Testis (tissue), 2 donors: ENCODE measurements at regions not wholly inside any gene's neighbourhood (a gene's known extent, or its start where the extent isn't known, plus 50 kb on each side); places are given as distances from the start of the nearest gene placed in this dataset.

Experiments
- DNase-seq: peaks from one replicate; pipeline ENCODE4 v3.0.0-alpha.2; 2019
- H3K27ac ChIP-seq, 2 donors: fragments of 200-600 bp; sonication (generic); one replicate each; pipeline ENCODE4 v1.5.1; 2019
- H3K27me3 ChIP-seq: fragments of 200-600 bp; sonication (generic); one replicate; pipeline ENCODE4 v1.5.1; 2019
- H3K36me3 ChIP-seq: fragments of 200-600 bp; sonication (generic); one replicate; pipeline ENCODE4 v1.5.1; 2017; ENCODE audit warnings: low read depth; ENCODE audit errors: missing control alignments
- H3K4me1 ChIP-seq: fragments of 200-600 bp; sonication (generic); one replicate; pipeline ENCODE4 v1.5.1; 2019
- H3K4me3 ChIP-seq, 2 donors: fragments of 200-600 bp; sonication (generic); one replicate each; pipeline ENCODE4 v1.5.1; 2017 to 2019
- H3K9me3 ChIP-seq: fragments of 200-600 bp; sonication (generic); one replicate; pipeline ENCODE4 v1.5.1; 2017
- CTCF ChIP-seq, 3 experiments: fragments of 450-650 bp in 2 of 3; fragments of 200-600 bp in 1 of 3; sonication (generic) in 1 of 3; IDR thresholded peaks; one replicate each; pipeline ENCODE4 v1.5.1; 2016 to 2019; ENCODE audit warnings: antibody characterized with exemption in 3 of 3, mild to moderate bottlenecking in 2 of 3, moderate library complexity in 1 of 3
- POLR2A ChIP-seq: fragments of 450-650 bp; IDR thresholded peaks from one replicate; pipeline ENCODE4 v1.6.1; 2017; ENCODE audit warnings: antibody characterized with exemption, mild to moderate bottlenecking, moderate library complexity
- WGBS, 2 donors: methylation state at CpG; one replicate each; pipeline ENCODE4 v1.1.5; 2018; 5-methylcytosine and 5-hydroxymethylcytosine counted together
- intact Hi-C: fragments of 100-400 bp; cut with DNase I; formaldehyde crosslinking; loops from one replicate; pipeline ENCODE4 v1.15.1; 2023; ENCODE audit warnings: low total_unique reads

GRCh38 chr5:168059131-168059530 lies 232.3 kb upstream of the WWC1 start:
- peaks cover 6% of the 10 kb centered on the region for H3K4me1 ChIP-seq
- no peaks in the 10 kb centered on the region for H3K9me3 ChIP-seq
- WGBS, 2 donors = 49 to 52% methylated on average over 2 of the region's 2 CpGs
- DNase-seq = no peak
- no peak overlapping the region for H3K4me3 ChIP-seq
- H3K36me3 ChIP-seq = no peaks in the 10 kb centered on the region
- no peaks in the 10 kb centered on the region for H3K27me3 ChIP-seq
- no peak overlapping the region for H3K27ac ChIP-seq
- intact Hi-C loops = no loop called here
- TF ChIP-seq CTCF (IDR thresholded peaks at IDR 0.05) (no peak), POLR2A (no peak)

- no peaks in the 10 kb centered on the region for H3K4me1 ChIP-seq
- WGBS, 2 donors = 88 to 93% methylated on average over 3 of the region's 3 CpGs
- no peak overlapping the region for H3K27ac ChIP-seq
- intact Hi-C loops = no loop called here
- no peaks in the 10 kb centered on the region for H3K36me3 ChIP-seq
- H3K9me3 ChIP-seq = no peaks in the 10 kb centered on the region
- DNase-seq = no peak
- no peak overlapping the region for H3K4me3 ChIP-seq
- no peaks in the 10 kb centered on the region for H3K27me3 ChIP-seq
- TF ChIP-seq POLR2A (no peak), CTCF (IDR thresholded peaks at IDR 0.05) (no peak)
These were observed 229.2 kb upstream of the WWC1 start for GRCh38 chr5:168062239-168062638.

GRCh38 chr5:168064457-168064856 lies 227.0 kb upstream of the WWC1 start:
- intact Hi-C loops = no loop called here
- Histone ChIP-seq H3K36me3 (no peaks in the 10 kb centered on the region), H3K27ac (no peak overlapping the region), H3K9me3 (no peaks in the 10 kb centered on the region), H3K27me3 (no peaks in the 10 kb centered on the region), H3K4me1 (no peaks in the 10 kb centered on the region), H3K4me3 (no peak overlapping the region)
- TF ChIP-seq POLR2A = no peak
- no peak for TF ChIP-seq CTCF (IDR thresholded peaks at IDR 0.05)
- 88 to 94% methylated on average over 5 of the region's 5 CpGs for WGBS, 2 donors
- no peak for DNase-seq

GRCh38 chr5:168064933-168065622 lies 226.4 kb upstream of the WWC1 start:
- no peak for DNase-seq
- no peaks in the 10 kb centered on the region for H3K27me3 ChIP-seq
- intact Hi-C loops = no loop called here
- H3K4me1 ChIP-seq = no peaks in the 10 kb centered on the region
- H3K36me3 ChIP-seq = no peaks in the 10 kb centered on the region
- WGBS, 2 donors = 91 to 92% methylated on average over 8 of the region's 8 CpGs
- no peak overlapping the region for H3K4me3 ChIP-seq
- H3K9me3 ChIP-seq = no peaks in the 10 kb centered on the region
- no peak for TF ChIP-seq POLR2A
- TF ChIP-seq CTCF (IDR thresholded peaks at IDR 0.05) = no peak
- no peak overlapping the region for H3K27ac ChIP-seq

GRCh38 chr5:168066536-168067208 lies 224.8 kb upstream of the WWC1 start:
- Histone ChIP-seq H3K4me1 (no peaks in the 10 kb centered on the region), H3K9me3 (no peaks in the 10 kb centered on the region), H3K36me3 (no peaks in the 10 kb centered on the region), H3K4me3 (no peak overlapping the region), H3K27me3 (no peaks in the 10 kb centered on the region), H3K27ac (no peak overlapping the region)
- DNase-seq = no peak
- 86 to 97% methylated on average over 5 of the region's 5 CpGs for WGBS, 2 donors
- TF ChIP-seq POLR2A = no peak
- intact Hi-C loops = no loop called here
